ENCODE measurements at regions not wholly inside any gene's neighbourhood (a gene's known extent, or its start where the extent isn't known, plus 50 kb on each side); places are given as distances from the start of the nearest gene placed in this dataset.
A peak's percentile ranks its signal among the peaks of the same experiment; 100 is the strongest.

DNA sequence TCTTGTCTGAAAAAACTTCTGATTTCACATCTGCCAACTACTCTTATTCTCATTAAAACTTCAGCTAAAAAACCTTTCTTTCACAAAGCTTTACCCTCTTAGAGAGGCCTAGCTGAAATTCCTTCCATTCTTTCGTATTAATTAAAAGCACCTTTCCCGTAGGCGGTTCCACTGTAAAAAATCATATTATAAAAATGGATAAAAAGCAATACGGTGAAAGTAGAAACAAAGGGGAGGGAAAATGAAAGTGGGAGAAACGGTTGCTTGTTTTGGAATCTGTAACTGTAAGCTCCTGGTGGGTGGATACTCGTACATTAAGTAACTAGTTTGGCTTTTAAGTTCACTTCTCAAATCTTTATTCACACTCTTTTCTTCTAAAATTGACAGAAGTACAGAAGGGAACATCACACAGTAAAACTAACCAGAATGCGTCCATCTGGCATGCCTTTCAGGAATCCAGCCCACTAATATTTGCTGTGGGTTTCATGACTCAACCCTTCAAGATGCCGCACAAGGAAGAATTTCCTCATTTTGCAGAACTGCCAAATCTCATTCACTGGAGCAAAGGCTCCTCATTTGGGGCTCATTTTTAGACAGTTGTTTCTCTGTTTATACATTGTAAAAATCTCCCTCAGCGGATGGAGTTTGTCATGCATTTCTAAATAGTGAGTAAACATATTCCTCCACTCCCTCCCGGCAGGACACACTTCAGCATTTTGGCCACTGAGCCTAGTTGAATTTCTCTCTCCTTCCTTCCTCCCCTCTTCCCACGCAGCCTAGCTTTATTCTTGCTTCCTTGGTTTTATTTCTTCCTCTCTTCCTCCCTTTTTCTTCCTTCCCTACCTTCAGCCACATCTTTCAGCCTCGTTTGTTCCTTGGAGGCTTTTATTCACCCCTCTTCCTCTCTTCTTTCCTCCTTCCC lies 419.5 kb upstream of the NAALADL2 start:
- TF ChIP-seq, protein P1, sequence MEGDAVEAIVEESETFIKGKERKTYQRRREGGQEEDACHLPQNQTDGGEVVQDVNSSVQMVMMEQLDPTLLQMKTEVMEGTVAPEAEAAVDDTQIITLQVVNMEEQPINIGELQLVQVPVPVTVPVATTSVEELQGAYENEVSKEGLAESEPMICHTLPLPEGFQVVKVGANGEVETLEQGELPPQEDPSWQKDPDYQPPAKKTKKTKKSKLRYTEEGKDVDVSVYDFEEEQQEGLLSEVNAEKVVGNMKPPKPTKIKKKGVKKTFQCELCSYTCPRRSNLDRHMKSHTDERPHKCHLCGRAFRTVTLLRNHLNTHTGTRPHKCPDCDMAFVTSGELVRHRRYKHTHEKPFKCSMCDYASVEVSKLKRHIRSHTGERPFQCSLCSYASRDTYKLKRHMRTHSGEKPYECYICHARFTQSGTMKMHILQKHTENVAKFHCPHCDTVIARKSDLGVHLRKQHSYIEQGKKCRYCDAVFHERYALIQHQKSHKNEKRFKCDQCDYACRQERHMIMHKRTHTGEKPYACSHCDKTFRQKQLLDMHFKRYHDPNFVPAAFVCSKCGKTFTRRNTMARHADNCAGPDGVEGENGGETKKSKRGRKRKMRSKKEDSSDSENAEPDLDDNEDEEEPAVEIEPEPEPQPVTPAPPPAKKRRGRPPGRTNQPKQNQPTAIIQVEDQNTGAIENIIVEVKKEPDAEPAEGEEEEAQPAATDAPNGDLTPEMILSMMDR (IDR thresholded peaks at IDR 0.05) = no peak
- TF ChIP-seq POLR2AphosphoS5 (IDR thresholded peaks at IDR 0.05) (peak; percentile 63), EP300 (IDR thresholded peaks at IDR 0.05) (no peak)

All from gastroesophageal sphincter (tissue), 3 donors.